ENCODE measurements at regions not wholly inside any gene's neighbourhood (a gene's known extent, or its start where the extent isn't known, plus 50 kb on each side); places are given as distances from the start of the nearest gene placed in this dataset.

DNA sequence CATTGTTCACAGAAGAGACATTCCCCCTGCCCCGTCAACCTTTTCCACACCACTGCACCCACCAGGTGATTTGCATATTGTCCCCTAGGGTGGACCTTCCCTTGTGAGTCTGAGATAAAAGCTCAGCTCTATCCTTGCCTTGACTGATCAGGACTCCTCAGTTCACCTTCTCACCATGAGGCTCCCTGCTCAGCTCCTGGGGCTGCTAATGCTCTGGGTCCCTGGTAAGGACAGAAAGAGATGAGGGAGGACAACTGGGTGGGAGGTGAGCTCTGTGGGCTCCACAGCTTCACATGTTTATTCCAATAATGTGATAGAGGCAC, 1160.1 kb downstream of the RPIA start:
- TF ChIP-seq POLR2AphosphoS5 (IDR thresholded peaks at IDR 0.05) (no peak), POLR2A (IDR thresholded peaks at IDR 0.05) (no peak)
- TF ChIP-seq, protein P1, sequence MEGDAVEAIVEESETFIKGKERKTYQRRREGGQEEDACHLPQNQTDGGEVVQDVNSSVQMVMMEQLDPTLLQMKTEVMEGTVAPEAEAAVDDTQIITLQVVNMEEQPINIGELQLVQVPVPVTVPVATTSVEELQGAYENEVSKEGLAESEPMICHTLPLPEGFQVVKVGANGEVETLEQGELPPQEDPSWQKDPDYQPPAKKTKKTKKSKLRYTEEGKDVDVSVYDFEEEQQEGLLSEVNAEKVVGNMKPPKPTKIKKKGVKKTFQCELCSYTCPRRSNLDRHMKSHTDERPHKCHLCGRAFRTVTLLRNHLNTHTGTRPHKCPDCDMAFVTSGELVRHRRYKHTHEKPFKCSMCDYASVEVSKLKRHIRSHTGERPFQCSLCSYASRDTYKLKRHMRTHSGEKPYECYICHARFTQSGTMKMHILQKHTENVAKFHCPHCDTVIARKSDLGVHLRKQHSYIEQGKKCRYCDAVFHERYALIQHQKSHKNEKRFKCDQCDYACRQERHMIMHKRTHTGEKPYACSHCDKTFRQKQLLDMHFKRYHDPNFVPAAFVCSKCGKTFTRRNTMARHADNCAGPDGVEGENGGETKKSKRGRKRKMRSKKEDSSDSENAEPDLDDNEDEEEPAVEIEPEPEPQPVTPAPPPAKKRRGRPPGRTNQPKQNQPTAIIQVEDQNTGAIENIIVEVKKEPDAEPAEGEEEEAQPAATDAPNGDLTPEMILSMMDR (IDR thresholded peaks at IDR 0.05 in 8 of 11, conservative IDR thresholded peaks at IDR 0.05 in 3 of 11), result no peak
